SK-N-MC (cell line): ENCODE measurements at regions not wholly inside any gene's neighbourhood (a gene's known extent, or its start where the extent isn't known, plus 50 kb on each side); places are given as distances from the start of the nearest gene placed in this dataset.

Source experiments
- EZH2 ChIP-seq: fragments of 200-600 bp; sonication (generic); IDR thresholded peaks from one replicate; pipeline ENCODE4 v1.6.1; 2017; ENCODE audit warnings: antibody characterized with exemption
- FOXP2 ChIP-seq: optimal IDR thresholded peaks from 2 replicates; pipeline ENCODE3; 2011; ENCODE audit warnings: mild to moderate bottlenecking, moderate library complexity; ENCODE audit not compliant: insufficient read depth; ENCODE audit errors: extremely low read length, control extremely low read depth
- POLR2AphosphoS5 ChIP-seq: IDR thresholded peaks from 2 replicates; pipeline ENCODE4 v1.6.1; 2012; ENCODE audit warnings: mild to moderate bottlenecking, low read depth, low read length, borderline replicate concordance

DNA sequence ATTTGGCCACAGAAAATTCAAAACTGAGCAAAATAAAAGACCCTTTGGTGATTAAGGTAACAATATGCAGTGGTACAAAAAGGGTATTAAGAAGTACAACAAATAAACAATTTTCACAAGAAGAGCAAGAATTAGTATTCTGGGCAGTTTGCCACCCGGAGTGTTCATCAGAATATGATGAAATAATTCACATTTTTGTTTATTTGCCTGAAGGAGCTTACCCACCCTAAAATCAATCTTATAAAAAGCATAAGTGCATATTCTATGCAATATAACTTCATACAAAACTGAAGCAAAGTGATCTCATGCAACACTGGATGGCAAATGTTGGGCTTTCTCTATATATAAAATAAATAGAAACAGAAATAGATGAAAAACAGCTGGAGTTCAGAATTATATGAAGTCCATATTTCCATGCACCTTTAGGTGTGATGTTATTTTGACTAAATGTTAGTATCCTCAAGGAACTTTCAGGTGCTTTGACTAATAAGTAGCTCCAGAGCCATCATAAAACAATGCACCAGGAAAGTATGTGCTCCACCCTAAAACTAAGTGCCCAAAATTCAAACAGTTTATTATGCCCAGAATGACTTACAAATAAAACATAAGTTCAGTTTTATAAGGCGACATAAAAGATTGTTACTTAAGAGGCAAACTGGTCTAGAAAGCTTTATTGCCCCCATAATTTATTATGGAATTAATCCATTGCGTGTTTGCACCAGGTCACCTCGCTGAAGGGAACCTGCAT, 474.3 kb downstream of the SEMA3D start:
- TF ChIP-seq POLR2AphosphoS5 (no peak), EZH2 (no peak), FOXP2 (no peak)
